ENCODE measurements at regions not wholly inside any gene's neighbourhood (a gene's known extent, or its start where the extent isn't known, plus 50 kb on each side); places are given as distances from the start of the nearest gene placed in this dataset.

GRCh38 chr6:47157063-47157462 lies 114.9 kb upstream of the ADGRF1 start:
- POLR2A ChIA-PET: no interaction called here
- TF ChIP-seq FOXK2 (IDR thresholded peaks at IDR 0.05): no peak
- TF ChIP-seq SUZ12 (IDR thresholded peaks at IDR 0.05): no peak
- no peak for TF ChIP-seq LEF1 (IDR thresholded peaks at IDR 0.05; ENCODE audit: borderline replicate concordance)
- DNase-seq (ENCODE audit: extremely low spot score): no peak
- CTCF ChIA-PET: no interaction called here

- TF ChIP-seq CTBP1 (IDR thresholded peaks at IDR 0.05; ENCODE audit: borderline replicate concordance) (no peak), L3MBTL2 (conservative IDR thresholded peaks at IDR 0.05) (no peak), NFRKB (IDR thresholded peaks at IDR 0.05) (no peak), SP1 (IDR thresholded peaks at IDR 0.05) (no peak), SUZ12 (IDR thresholded peaks at IDR 0.05) (no peak), HDGF (IDR thresholded peaks at IDR 0.05; ENCODE audit: borderline replicate concordance) (no peak), PKNOX1 (IDR thresholded peaks at IDR 0.05) (no peak), FOXA1 (IDR thresholded peaks at IDR 0.05) (no peak), ZNF384 (IDR thresholded peaks at IDR 0.05) (no peak), LEF1 (IDR thresholded peaks at IDR 0.05; ENCODE audit: borderline replicate concordance) (no peak)
- no peak for DNase-seq (ENCODE audit: extremely low spot score)
- ChIA-PET POLR2A (no interaction called here), CTCF (no interaction called here)
Measured at GRCh38 chr6:47156196-47156595, 114.1 kb upstream of the ADGRF1 start.

- TF ChIP-seq ARNT (IDR thresholded peaks at IDR 0.05): no peak
- TF ChIP-seq L3MBTL2 (conservative IDR thresholded peaks at IDR 0.05): no peak
- TF ChIP-seq TARDBP (IDR thresholded peaks at IDR 0.05): no peak
- TF ChIP-seq SUZ12 (IDR thresholded peaks at IDR 0.05): no peak
- no peak for TF ChIP-seq PKNOX1 (IDR thresholded peaks at IDR 0.05)
- no peak for TF ChIP-seq SP1 (IDR thresholded peaks at IDR 0.05)
- TF ChIP-seq FOXM1 (IDR thresholded peaks at IDR 0.05; ENCODE audit: borderline replicate concordance): no peak
- TF ChIP-seq BHLHE40 (IDR thresholded peaks at IDR 0.05; ENCODE audit: borderline replicate concordance): no peak
- TF ChIP-seq ZNF384 (IDR thresholded peaks at IDR 0.05): no peak
- no peak for TF ChIP-seq FOXA1 (IDR thresholded peaks at IDR 0.05)
- TF ChIP-seq ELF4 (IDR thresholded peaks at IDR 0.05): no peak
- no peak for TF ChIP-seq NFRKB (IDR thresholded peaks at IDR 0.05)
- TF ChIP-seq LEF1 (IDR thresholded peaks at IDR 0.05; ENCODE audit: borderline replicate concordance): no peak
- no peak for TF ChIP-seq FOXK2 (IDR thresholded peaks at IDR 0.05)
- TF ChIP-seq HDGF (IDR thresholded peaks at IDR 0.05; ENCODE audit: borderline replicate concordance): no peak
- TF ChIP-seq CTBP1 (IDR thresholded peaks at IDR 0.05; ENCODE audit: borderline replicate concordance): no peak
- DNase-seq (ENCODE audit: extremely low spot score): no peak
- ChIA-PET CTCF (no interaction called here), POLR2A (no interaction called here)
Measured at GRCh38 chr6:47153404-47153755, 111.2 kb upstream of the ADGRF1 start.

GRCh38 chr6:47152666-47153403 lies 110.7 kb upstream of the ADGRF1 start:
- TF ChIP-seq HDGF (IDR thresholded peaks at IDR 0.05; ENCODE audit: borderline replicate concordance) (no peak), L3MBTL2 (conservative IDR thresholded peaks at IDR 0.05) (no peak), PKNOX1 (IDR thresholded peaks at IDR 0.05) (no peak), ELF4 (IDR thresholded peaks at IDR 0.05) (no peak), BHLHE40 (IDR thresholded peaks at IDR 0.05; ENCODE audit: borderline replicate concordance) (no peak), SUZ12 (IDR thresholded peaks at IDR 0.05) (no peak), FOXK2 (IDR thresholded peaks at IDR 0.05) (no peak), ARNT (IDR thresholded peaks at IDR 0.05) (no peak), NFRKB (IDR thresholded peaks at IDR 0.05) (no peak), TARDBP (IDR thresholded peaks at IDR 0.05) (no peak), ZNF384 (IDR thresholded peaks at IDR 0.05) (no peak), FOXM1 (IDR thresholded peaks at IDR 0.05; ENCODE audit: borderline replicate concordance) (no peak), LEF1 (IDR thresholded peaks at IDR 0.05; ENCODE audit: borderline replicate concordance) (no peak), SP1 (IDR thresholded peaks at IDR 0.05) (no peak), FOXA1 (IDR thresholded peaks at IDR 0.05) (no peak), CTBP1 (IDR thresholded peaks at IDR 0.05; ENCODE audit: borderline replicate concordance) (no peak)
- POLR2A ChIA-PET: no interaction called here
- no peak for DNase-seq (ENCODE audit: extremely low spot score)
- CTCF ChIA-PET: no interaction called here

GRCh38 chr6:47151232-47151898 lies 109.2 kb upstream of the ADGRF1 start:
- DNase-seq (ENCODE audit: extremely low spot score): no peak
- POLR2A ChIA-PET: no interaction called here
- no peak for TF ChIP-seq SP1 (IDR thresholded peaks at IDR 0.05)
- CTCF ChIA-PET: interaction anchor here (0.7 kb wide), 1 partner anchor 256 kb away, joined by 4 read pairs; no protein-coding TSS in a partner anchor

GRCh38 chr6:47149554-47149953 lies 107.4 kb upstream of the ADGRF1 start:
- ChIA-PET POLR2A (no interaction called here), CTCF (interaction anchor here (1.0 kb wide), 1 partner anchor 13 kb away, joined by 3 read pairs; no protein-coding TSS in a partner anchor)
- DNase-seq (ENCODE audit: extremely low spot score): no peak
- TF ChIP-seq SP1 (IDR thresholded peaks at IDR 0.05) (no peak), PKNOX1 (IDR thresholded peaks at IDR 0.05) (no peak), ELF4 (IDR thresholded peaks at IDR 0.05) (no peak), L3MBTL2 (conservative IDR thresholded peaks at IDR 0.05) (no peak), BHLHE40 (IDR thresholded peaks at IDR 0.05; ENCODE audit: borderline replicate concordance) (no peak)

Measured in HEK293T (cell line).